Islet of Langerhans (tissue), 1 donor: ENCODE measurements at regions not wholly inside any gene's neighbourhood (a gene's known extent, or its start where the extent isn't known, plus 50 kb on each side); places are given as distances from the start of the nearest gene placed in this dataset.
"Not testable (repeated sequence)": the region's sequence is repeated elsewhere in the genome, so short reads cannot be mapped to it uniquely, and the experiment has no call there.

Experiments
- FAIRE-seq: peaks from one replicate; lab custom pipeline; 2011; peaks lifted over from hg19 to GRCh38; lab: Jason Lieb, UNC

DNA sequence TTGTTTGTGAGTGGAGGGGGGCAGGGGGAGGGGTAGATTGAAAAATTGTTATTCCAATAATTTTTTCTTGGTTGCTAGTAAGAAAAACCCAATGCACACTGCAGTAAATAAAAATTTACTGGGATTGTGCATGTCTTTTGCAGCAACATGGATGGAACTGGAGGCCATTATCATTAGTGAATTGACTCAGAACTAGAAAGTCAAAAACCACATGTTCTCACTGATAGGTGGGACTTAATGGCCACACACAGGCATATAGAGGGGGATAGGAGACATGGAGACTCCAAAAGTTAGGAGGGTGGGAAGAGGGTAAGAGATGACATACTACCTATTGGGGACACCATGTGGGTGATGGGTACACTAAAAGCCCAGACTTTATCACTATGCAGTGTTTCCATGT, 67.2 kb downstream of the BUB3 start:
- FAIRE-seq: no peak

DNA sequence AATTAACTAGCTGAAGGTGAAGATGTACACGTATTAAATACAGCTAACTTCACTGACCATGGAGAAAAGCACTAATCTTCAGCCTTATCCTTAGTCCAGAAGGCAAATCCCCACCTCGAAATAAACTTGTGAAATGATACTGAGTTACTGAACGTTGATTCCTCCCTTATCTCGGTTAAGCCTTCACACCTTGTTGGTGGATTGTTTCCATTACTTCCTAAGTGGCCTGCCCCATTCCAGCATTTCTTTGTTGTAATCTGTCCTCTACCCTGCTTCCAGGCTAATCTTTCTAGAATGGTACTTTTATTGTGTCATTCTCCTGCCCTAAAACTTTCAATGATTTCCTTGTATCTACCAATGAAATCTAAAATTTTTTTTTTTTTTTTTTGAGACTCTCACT, 68.6 kb downstream of the BUB3 start:
- FAIRE-seq: no peak

DNA sequence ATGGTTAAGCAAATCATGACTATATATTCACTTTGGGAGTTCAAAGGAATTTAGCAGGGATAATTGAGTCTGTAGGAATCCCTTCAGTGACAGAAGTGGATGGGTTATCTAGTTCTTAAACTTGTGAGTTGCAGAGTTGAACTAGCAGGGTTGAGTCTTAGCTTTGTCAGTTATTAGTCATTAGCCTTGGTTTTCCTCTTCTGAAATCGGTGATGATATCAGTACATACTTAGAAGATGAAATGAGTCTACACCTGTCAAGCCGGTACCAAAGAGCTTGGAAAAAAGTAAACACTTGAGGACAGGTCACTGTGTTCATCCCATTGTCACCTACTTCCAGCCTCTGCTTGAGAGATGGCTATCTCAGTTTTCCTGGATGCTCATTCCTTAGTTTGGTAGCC, 73.5 kb downstream of the BUB3 start:
- no peak for FAIRE-seq

DNA sequence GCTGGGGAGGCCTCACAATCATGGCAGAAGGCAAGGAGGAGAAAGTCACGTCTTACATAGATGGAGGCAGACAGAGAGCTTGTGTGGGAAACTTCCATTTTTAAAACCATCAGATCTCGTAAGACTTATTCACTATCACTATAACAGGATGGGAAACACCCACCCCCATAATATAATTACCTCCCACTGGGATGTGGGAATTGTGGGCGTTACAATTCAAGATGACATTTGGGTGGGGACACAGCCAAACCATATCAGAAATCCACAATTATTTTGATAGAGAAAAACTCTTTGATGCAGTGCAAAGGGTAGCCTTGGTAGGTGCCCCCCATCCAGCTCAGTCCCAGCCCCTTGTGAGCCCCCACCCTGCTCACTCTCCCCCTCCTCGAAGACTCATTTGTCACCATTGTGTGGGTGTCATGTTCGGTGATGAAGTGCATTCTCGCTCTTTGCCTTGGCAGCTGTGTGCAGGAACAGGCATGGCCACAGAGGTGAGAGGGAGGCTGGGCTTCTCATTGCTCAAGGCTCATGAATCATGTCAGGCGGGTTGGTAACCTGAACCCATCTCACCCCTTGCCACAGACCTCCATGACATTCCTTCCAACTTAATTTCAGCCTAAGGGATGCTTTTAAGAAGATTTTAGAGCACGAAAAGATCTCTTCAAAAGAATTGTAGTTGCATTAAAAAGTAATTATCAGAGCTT, 75.9 kb downstream of the BUB3 start:
- no peak for FAIRE-seq

DNA sequence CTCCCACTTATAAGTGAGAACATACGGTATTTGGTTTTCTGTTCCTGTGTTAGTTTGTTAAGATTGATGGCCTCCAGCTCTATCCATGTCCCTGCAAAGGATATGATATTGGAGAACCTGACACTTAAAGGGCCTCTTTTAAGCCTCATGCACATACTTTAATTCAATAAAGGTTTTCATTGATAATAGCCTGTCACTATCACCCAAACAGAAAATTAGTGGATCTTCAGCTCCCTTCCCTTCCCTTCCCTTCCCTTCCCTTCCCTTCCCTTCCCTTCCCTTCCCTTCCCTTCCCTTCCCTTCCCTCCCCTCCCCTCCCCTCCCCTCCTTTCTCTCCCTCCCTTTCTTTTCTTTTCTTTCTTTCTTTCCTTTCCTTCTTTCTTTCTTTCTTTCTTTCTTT, 78.7 kb downstream of the BUB3 start:
- FAIRE-seq: not testable (repeated sequence)

DNA sequence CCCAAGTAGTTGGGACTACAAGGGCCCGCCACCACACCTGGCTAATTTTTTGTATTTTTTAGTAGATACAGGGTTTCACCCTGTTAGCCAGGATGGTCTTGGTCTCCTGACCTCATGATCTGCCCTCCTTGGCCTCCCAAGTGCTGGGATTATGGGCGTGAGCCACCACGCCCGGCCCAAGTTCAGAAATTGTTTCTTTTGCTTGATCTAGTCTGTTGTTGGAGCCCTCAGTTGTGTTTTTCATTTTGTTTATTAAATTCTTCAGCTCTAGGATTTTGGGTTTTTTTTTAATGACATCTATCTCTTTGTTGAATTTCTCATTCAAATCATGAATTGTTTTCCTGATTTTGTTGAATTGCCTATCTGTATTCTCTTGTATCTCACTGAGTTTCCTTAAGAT, 80.8 kb downstream of the BUB3 start:
- FAIRE-seq: not testable (repeated sequence)

DNA sequence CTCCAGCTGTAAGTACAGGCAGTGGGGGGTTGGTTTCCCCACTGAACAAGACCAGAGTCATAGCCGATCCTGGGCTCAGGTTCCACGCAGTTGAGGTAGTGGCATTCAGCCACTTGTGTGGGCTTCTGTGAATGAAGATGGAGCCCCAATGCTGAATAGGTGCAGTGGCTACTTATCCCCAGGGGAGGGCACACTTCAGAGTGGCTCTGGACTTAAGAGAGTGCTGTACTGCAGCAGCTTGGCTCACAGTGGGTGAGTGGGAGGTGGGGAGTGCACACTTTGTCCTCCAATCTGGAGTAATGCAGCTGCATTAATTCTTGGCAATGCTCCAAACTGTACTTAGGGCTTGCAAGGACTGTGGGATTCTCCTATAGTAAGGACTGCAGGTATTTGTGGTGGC, 81.9 kb downstream of the BUB3 start:
- no peak for FAIRE-seq

DNA sequence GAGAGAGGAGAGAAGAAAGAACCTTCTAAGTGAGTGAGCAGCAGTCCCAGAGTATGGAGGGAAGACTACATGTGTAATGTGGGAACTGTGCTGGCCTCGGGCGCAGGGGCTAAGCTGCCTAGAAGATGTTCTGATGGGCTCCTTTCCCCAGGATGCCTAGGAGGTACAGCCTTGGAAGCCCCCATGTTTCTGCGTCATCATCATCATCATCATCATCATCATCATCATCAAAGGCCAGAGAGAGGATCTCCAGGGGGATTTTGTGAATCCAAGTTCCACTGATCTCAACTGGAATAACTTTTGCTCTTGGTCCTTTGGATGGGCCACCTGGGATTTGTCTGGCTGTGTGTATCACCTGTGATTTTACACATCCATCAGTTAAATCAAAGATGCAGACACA, 86.0 kb downstream of the BUB3 start:
- no peak for FAIRE-seq

DNA sequence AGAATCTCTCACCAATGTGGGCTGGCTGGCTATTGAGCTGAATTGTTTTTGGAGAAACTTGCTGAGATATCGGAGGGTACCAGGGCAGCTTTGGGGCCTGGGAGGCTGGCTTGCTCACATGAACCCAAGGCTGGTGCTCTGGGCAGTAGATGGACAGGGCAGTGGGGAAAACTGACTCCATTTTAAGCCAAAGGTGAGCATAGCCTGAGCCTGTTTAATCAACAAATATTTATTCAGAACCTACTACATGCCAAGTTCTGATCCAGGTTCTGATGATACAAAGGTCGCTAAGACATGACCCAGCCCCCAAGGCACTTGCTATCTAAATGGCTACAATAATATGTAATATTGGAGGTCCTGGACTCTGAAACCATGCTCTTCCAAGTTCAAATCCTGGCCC, 86.6 kb downstream of the BUB3 start:
- FAIRE-seq: no peak

DNA sequence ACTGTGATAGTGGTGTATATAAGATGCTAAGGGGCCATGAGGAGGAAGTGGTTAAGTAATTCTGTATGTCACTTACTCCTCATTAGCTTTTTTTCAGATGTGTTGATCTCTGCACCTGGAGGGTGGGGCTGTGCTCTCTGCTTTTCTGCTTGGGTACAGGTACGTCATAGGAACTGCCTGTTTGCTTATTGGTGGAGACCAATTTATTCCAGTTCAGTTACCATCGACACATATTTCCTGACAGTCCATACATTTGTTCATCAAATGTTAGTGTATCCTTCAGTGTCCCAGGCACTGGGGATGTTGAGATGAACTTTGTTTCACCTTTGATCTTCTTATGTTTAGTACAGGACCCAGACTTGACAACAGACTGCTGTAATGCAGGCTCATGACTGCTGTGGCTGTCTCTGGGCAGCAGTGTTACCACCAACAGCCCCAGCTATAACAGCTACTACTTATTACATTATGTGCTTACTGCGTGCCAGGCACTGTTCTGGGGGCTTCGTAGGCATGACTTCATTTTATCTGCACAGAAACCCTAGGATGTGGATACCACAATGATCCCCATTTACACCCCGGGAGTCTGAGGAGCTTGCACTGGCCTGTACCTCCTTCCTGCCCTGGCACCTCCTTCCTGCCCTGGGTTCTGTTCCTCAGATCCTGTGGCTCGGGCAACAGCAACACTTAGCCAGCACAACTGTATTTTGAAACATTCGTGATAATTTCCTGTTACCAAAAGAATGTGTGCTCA, 87.4 kb downstream of the BUB3 start:
- no peak for FAIRE-seq

DNA sequence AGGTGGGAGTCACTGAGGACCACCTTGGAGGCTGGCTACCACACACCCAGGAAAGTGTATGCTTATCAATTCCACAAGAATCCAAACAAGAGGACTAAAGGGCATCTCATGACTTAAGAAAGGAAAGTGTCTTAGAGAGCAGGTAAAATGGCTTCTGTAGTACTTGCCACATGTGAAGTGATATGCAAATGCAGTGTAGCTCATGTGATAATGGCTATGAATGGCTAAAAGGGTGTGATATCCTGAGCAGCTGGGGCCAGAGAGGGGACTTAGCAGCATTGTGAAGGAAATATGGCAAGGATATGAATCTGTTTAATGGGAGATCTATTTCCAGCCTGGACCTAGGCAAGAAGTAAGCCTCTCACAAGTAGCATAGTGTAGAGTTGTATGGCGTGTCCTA, 90.5 kb downstream of the BUB3 start:
- FAIRE-seq: no peak

DNA sequence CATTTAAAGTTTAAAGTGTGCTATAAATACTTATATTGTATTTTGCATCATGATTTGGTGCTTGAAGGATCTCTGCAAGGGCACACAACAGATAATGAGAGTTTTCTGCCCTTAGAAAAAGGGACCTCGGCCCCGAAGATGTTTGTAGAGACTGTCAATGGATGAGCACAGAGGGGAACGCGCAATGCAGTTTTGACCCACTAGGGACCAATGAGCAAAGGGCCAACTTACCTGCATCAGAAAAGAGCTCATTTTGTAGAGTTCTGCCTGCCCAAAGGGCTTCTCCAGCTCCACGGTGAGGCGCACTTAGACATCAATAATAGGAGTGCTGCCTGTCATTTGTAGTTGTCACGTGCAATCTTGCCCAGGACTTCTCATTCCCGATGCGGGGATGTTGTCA, 91.1 kb downstream of the BUB3 start:
- FAIRE-seq: no peak

DNA sequence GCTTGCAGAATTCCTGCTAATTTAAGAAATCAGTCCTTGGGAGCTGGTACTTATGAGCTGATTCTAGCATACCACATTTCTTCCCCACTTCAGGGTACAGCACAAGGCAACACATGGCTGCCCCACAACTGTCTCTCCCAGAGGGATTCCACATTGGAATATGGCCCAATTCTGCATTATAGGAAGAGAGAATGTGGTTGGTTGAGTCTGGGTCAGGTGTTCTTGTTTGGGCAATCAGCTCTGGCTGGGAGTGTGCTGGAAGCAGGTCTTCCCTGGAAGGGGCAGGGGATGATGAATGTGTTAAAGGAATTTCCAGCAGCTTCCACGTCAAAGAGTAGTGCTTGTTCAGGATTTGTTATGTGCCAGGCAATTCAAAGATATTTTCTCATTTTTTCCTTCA, 95.7 kb downstream of the BUB3 start:
- FAIRE-seq: no peak

DNA sequence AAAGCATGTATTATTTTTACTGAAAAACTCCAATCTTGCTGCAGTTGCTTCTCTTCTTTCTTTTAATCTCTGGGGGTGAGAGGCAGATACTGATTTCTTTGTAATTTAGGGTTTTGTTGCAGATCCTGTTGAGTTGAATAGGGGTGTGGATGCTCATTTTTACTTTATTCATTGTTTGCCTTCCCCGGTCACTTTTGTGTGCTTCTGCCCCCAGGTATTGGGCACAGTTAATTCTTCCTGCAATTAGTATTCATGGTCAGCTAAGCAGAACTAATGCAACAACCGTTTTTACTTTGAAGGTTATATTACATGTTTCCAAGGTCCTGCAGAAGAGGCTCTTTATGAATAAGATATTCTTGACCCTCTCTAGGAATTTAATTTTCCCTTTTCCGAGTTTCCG, 96.4 kb downstream of the BUB3 start:
- no peak for FAIRE-seq

DNA sequence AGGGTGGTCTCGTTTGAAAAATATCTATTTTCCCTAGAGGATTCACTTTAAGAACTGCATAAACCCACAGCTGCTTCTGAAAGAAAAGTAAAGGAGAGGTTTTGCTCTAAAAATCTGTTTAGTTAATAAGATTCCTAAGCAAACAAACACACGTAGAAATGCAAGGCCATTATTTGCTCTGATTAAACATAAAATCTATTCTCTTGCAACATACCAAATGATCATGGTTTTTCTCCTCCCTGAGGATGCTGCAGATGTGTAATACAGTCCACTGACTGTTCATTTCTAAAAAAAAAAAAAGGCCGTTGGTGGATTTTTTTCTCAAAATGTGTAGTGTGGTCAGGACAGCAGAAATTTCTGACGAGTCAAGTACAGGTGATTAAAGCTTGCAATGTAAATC, 98.6 kb downstream of the BUB3 start:
- no peak for FAIRE-seq

DNA sequence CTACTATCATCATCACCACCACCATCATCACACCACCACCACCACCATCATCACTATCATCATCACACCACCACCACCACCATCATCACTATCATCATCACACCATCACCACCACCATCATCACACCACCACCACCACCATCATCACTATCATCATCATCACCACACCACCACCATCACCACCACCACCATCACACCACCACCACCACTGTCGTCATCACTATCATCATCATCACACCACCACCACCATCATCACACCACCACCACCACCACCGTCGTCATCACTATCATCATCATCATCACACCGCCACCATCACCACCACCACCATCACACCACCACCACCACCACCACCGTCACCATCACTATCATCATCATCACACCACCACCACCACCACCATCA, 100.1 kb downstream of the BUB3 start:
- FAIRE-seq: not testable (repeated sequence)

DNA sequence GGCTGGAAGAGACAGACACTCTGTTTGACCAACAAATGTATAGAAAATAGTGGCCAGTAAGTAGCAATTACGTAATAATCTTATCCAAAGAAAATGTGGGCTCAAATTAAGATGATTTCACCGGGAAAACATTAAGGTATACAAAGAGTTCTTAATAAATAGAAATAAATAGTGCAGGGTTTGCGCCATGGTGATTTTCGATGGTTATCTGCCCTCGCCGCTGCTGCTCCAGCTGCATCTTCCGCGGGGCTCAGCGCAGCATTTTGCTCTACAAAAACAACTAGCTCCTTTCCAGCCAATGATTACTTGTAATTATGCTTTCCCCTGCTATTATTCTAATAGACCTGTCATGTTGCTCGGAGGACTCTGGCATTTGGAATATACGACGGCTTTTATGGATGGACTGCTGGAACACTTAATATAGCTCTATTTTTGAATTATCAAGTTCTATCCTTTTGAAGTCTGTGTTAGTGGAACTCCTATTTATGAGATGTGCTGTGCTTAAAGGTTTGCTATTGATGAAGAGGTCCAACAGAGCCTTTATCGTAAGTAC, 103.8 kb downstream of the BUB3 start:
- no peak for FAIRE-seq

DNA sequence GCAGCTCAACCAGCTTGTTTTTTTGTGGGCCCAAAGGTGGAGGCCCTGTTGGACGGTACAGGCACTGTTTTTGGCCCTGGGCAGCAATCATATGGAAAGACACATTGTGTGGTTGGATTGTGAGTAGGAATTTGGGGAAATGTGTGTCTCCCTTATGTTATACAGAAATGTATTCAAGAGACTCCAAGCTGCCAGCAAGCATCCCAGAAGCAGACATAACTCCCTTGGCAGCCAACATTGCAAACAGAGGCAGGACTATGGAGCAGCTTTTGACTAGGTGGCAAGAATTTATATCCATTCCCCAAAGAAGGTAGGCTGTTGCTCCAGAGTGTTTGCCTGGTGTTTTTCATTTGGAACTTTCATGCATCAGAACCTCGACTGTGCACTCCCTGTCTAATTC, 104.9 kb downstream of the BUB3 start:
- FAIRE-seq: no peak

DNA sequence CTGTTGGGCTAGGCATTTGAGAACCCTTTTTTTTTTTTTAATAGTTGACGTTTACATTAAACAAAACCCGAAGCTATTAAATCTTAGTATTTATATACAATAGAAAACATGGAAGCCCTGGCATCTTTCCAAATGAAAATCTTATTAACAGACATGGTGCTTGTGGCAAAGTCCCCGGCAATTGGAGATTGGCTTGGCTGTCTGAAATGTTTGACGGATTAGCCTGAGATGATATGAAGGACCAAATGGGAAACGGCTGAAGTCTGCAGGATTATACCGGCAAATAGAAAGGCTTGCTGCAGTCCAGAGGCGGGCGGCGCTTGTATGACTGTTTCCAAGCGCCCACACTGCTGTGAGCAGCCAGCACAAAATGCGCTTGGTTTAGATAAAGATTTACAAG, 105.6 kb downstream of the BUB3 start:
- no peak for FAIRE-seq

DNA sequence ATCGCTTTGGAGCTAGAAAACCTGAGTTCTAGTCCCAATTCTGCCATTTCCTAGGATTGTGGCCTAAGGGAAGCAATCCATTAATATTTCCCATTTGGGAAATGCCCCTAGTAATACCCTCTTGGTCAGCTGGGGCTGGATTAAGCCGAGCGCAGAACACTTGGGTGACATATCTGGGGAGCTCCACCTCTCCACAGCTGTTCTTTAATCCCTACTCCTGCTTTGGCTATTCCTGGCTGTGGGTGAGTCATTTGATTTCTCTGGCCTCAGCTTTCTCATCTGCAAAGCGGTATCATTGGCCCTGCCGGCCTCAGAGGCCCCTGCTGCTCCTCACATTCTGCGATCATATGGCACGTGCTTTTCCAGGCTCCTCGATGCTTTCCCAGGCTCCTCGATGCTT, 108.3 kb downstream of the BUB3 start:
- FAIRE-seq: no peak

DNA sequence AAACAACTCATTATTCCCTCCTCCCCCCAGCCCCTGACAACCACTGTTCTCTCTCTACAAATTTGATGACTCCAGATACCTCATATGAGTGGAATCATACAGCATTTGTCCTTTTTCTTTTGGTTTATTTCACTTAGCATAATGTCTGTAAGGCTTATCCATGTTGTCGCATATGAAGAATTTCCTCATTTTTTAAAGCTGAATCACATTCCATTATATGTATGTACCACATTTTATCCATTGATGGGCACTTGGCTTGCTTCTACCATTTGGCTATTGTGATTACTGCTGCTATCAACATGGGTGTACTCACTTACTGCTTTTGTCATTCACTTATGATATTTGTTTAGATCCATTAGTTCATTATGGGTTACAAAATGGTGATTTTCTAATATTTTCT, 112.8 kb downstream of the BUB3 start:
- FAIRE-seq: no peak

DNA sequence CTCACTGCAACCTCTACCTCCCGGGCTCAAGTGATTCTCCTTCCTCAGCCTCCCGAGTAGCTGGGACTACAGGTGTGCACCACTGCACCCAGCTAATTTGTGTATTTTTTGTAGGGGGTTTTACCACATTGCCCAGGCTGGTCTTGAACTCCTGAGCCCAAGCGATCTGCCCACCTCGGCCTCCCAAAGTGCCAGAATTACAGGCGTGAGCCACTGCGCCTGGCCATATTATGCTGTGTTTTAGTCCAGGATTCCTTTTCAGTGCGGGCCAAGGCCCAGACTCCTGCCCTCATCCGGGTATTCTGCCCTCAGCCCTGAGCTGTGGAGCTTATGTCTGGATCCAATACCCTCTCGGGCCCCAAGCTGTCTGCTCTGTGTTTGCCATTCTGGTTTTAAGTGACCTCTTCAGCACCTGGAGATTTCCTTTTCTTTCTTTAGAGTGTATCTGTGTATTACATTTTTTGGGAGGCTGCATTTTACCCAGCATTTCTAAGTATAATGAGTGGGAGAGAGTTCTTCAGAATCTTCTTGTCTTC, 114.9 kb downstream of the BUB3 start:
- FAIRE-seq: no peak

DNA sequence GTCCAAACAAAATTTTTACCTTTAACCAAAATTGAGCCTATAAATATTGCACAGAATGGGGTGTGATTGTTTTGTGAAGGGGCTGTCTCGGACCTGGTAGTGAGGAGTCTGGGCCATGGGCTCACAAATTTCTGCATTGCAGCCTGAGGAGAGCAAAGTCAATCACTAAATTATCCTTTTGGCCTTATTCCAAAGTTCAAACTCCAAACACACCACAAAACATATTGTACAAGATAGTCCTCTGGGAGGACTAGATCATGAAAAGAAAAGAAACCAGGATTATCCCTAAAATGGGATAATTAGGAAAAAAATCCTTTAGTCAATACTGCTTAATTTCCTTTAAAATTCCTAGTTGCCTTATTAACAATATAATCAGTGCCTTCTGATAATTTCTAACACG, 115.5 kb downstream of the BUB3 start:
- no peak for FAIRE-seq

DNA sequence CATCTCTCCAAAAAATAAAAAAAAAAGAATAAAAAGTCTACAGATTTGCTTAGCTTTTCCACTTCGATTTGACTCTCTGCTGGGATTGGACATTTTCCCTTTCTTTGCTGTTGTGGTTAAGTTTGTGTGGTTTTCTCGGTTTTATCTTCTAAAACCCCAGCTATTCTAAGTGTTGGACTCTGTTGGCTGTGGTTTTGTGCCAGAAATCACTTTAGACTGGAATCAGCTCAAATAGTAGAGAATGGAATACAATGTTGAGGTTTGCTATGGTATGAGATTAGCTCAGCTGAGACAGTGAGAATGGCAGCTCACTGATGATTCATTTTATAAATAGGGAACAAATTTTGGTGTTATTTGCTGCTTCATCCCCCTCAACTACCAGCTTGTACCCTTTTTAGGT, 116.0 kb downstream of the BUB3 start:
- no peak for FAIRE-seq
